Mesendoderm (in vitro differentiated cells): ENCODE measurements at regions not wholly inside any gene's neighbourhood (a gene's known extent, or its start where the extent isn't known, plus 50 kb on each side); places are given as distances from the start of the nearest gene placed in this dataset.
A peak's percentile ranks its signal among the peaks of the same experiment; 100 is the strongest.

ENCODE experiments used
- DNase-seq: peaks from one replicate; pipeline ENCODE4 v3.0.0; 2013
- H2AK5ac ChIP-seq: 2 replicates; pipeline ENCODE4 v1.6.1; 2013; ENCODE audit warnings: low read length, inconsistent platforms
- H2BK120ac ChIP-seq: 2 replicates; pipeline ENCODE4 v1.6.1; 2013; ENCODE audit warnings: low read depth, mild to moderate bottlenecking, low read length, moderate library complexity, mixed read lengths
- H2BK15ac ChIP-seq: replicated peaks from 2 replicates; pipeline ENCODE4 v1.6.1; 2013; ENCODE audit warnings: low read depth, mild to moderate bottlenecking, moderate library complexity
- H2BK5ac ChIP-seq: 2 replicates; pipeline ENCODE4 v1.6.1; 2013; ENCODE audit warnings: low read length, inconsistent platforms
- H3K18ac ChIP-seq: 2 replicates; pipeline ENCODE4 v1.6.1; 2013; ENCODE audit warnings: mild to moderate bottlenecking, low read length, mixed read lengths
- H3K23ac ChIP-seq: one replicate; pipeline ENCODE4 v1.6.1; 2013; ENCODE audit warnings: low read length
- H3K27ac ChIP-seq: 2 replicates; pipeline ENCODE4 v1.5.1; 2013; ENCODE audit warnings: low read depth, mild to moderate bottlenecking, inconsistent platforms, low read length, moderate library complexity
- H3K27me3 ChIP-seq: 2 replicates; pipeline ENCODE4 v1.6.1; 2013; ENCODE audit warnings: low read length, control low read depth, mild to moderate bottlenecking, inconsistent platforms; ENCODE audit not compliant: insufficient read depth, poor library complexity
- H3K36me3 ChIP-seq: 2 replicates; pipeline ENCODE4 v1.6.1; 2013; ENCODE audit warnings: low read length, inconsistent platforms; ENCODE audit not compliant: control insufficient read depth, insufficient read depth
- H3K4ac ChIP-seq: one replicate; pipeline ENCODE4 v1.6.1; 2013; ENCODE audit warnings: low read depth, mild to moderate bottlenecking, low read length, moderate library complexity
- H3K4me1 ChIP-seq: 2 replicates; pipeline ENCODE4 v1.6.1; 2013; ENCODE audit warnings: low read depth, low read length, inconsistent platforms; ENCODE audit not compliant: control insufficient read depth
- H3K4me2 ChIP-seq: 2 replicates; pipeline ENCODE4 v1.6.1; 2013; ENCODE audit warnings: low read length
- H3K4me3 ChIP-seq: 2 replicates; pipeline ENCODE4 v1.5.1; 2013; ENCODE audit warnings: mild to moderate bottlenecking, low read length
- H3K56ac ChIP-seq: one replicate; pipeline ENCODE4 v1.6.1; 2013; ENCODE audit warnings: low read length
- H3K79me1 ChIP-seq: 2 replicates; pipeline ENCODE4 v1.6.1; 2013; ENCODE audit warnings: low read length, inconsistent platforms
- H3K79me2 ChIP-seq: 2 replicates; pipeline ENCODE4 v1.6.1; 2013; ENCODE audit warnings: mild to moderate bottlenecking, low read length; ENCODE audit not compliant: control insufficient read depth, insufficient read depth
- H3K9ac ChIP-seq: 2 replicates; pipeline ENCODE4 v1.6.1; 2013; ENCODE audit warnings: low read length, inconsistent platforms
- H4K5ac ChIP-seq: one replicate; pipeline ENCODE4 v1.6.1; 2013; ENCODE audit warnings: low read length
- H4K8ac ChIP-seq: one replicate; pipeline ENCODE4 v1.6.1; 2013; ENCODE audit warnings: low read depth, mild to moderate bottlenecking, control low read depth, low read length, moderate library complexity
- WGBS: extraction: QIAGEN DNeasy Blood & Tissue Kit; methylation state at CpG from one replicate; pipeline ENCODE4 v1.1.7; 2013; ENCODE audit warnings: low lambda C conversion rate, missing lambda C conversion rate; ENCODE audit not compliant: insufficient coverage; ENCODE audit errors: extremely low coverage; 5-methylcytosine and 5-hydroxymethylcytosine counted together

DNA sequence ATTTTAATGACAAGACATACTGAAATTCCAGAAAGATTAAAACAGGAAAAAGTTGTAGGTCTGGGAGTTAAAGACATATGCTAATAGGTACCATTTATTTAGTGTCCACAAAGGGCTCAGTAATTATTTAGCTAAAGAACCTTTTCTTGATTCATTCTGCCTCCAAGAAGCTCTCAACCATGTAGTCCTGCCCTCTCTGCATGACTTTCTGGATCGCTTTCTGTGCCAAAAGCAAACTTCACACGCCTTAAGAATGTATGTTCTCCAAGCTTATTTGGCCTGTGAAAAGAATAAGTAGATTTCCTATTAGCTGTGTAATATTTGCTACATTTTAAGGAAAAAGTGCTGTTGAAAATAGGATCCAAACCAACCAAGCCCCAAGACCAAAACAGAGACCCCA lies 291.7 kb downstream of the C12orf75 start:
- H3K79me1 ChIP-seq: no peaks in the 10 kb centered on the region
- no peaks in the 10 kb centered on the region for H3K36me3 ChIP-seq
- no peak overlapping the region for H3K23ac ChIP-seq
- no CpG with 5 or more reads among the region's 2 CpGs for WGBS
- no peak overlapping the region for H3K9ac ChIP-seq
- DNase-seq: no peak
- no peak overlapping the region for H4K8ac ChIP-seq
- no peak overlapping the region for H3K27ac ChIP-seq
- H3K79me2 ChIP-seq: no peaks in the 10 kb centered on the region
- H4K5ac ChIP-seq: no peak overlapping the region
- H3K4me3 ChIP-seq: no peak overlapping the region
- no peak overlapping the region for H2BK120ac ChIP-seq
- H2AK5ac ChIP-seq: no peak overlapping the region
- H2BK5ac ChIP-seq: no peak overlapping the region
- H3K56ac ChIP-seq: no peak overlapping the region
- H3K4me1 ChIP-seq: no peaks in the 10 kb centered on the region
- no peaks in the 10 kb centered on the region for H3K27me3 ChIP-seq
- H3K18ac ChIP-seq: no peak overlapping the region
- H3K4ac ChIP-seq: no peak overlapping the region
- H2BK15ac ChIP-seq: no peak overlapping the region
- no peak overlapping the region for H3K4me2 ChIP-seq

DNA sequence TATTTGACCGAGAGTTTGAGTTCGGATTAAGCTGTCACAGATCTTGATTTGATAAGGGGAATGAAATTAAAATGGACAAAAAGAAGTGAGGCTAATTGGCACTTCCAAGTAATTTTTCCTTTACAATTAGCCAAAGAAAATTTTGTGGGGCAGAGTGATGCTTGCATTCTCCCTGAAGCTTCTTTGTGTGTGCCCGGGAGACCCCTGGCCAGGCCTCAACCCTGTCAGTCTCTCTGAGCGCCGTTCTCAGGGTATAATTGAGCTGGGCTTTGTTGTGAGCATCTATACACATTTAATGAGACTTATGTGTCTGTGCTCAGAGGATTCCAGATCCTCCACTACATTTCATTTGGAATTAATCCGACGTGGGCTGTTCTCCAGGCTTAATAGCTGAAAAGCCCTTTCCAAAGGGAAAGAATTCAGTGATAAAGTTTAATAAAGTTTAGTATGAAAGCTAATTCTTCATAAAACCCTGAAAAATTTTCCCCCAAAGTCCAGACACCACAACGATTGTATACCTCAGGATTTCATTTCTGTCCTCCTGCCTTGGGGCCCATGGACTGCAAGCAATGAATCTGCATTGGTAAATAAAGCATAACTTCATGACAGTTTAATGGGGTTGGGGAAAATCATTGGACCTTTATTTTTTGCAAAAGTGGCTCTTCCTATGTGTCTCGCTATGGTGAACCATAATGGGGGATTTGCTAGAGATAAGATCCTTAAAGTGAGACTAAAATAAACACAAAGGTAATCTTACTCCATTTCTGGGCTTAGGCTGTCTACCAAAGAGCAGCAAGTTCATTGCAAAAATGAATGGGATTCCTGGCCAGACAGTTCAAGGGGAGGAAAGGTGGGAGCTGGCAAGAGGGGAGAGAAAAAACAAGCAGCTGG lies 292.6 kb downstream of the C12orf75 start:
- Histone ChIP-seq H2AK5ac (no peak overlapping the region), H3K56ac (no peak overlapping the region), H3K4ac (no peak overlapping the region), H3K36me3 (no peaks in the 10 kb centered on the region), H3K79me1 (no peaks in the 10 kb centered on the region), H3K27ac (no peak overlapping the region), H3K27me3 (no peaks in the 10 kb centered on the region), H3K9ac (no peak overlapping the region), H3K4me2 (no peak overlapping the region), H2BK120ac (no peak overlapping the region), H2BK15ac (no peak overlapping the region), H3K23ac (no peak overlapping the region), H4K5ac (no peak overlapping the region), H2BK5ac (no peak overlapping the region), H4K8ac (no peak overlapping the region), H3K4me3 (no peak overlapping the region), H3K79me2 (no peaks in the 10 kb centered on the region), H3K4me1 (no peaks in the 10 kb centered on the region), H3K18ac (no peak overlapping the region)
- DNase-seq: no peak
- WGBS: no CpG with 5 or more reads among the region's 9 CpGs

DNA sequence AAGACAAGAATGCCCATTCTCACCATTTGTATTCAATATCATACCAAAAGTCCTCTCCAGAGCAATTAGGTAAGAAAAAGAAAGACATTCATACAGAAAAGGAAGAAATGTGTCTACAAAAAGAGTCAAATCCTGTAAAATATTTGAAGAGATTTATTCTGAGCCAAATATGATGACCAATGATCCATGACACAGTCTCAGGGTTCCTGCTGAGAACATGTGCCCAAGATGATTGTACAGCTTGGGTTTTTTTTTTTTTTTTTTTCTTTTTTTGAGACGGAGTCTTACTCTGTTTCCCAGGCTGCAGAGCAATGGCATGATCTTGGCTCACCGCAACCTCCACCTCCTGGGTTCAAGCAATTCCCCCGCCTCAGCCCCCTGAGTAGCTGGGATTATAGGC lies 296.2 kb downstream of the C12orf75 start:
- Histone ChIP-seq H3K4me1 (no peaks in the 10 kb centered on the region), H2BK15ac (no peak overlapping the region), H3K36me3 (no peaks in the 10 kb centered on the region), H4K8ac (no peak overlapping the region), H2AK5ac (no peak overlapping the region), H3K56ac (no peak overlapping the region), H2BK120ac (peak overlapping the region; percentile 54), H3K4ac (no peak overlapping the region), H3K27ac (peak overlapping the region; percentile 78), H3K27me3 (no peaks in the 10 kb centered on the region), H3K4me3 (no peak overlapping the region), H4K5ac (no peak overlapping the region), H3K18ac (no peak overlapping the region), H3K79me1 (no peaks in the 10 kb centered on the region), H2BK5ac (no peak overlapping the region), H3K79me2 (no peaks in the 10 kb centered on the region), H3K23ac (no peak overlapping the region), H3K9ac (no peak overlapping the region), H3K4me2 (no peak overlapping the region)
- DNase-seq: no peak
- no CpG with 5 or more reads among the region's 3 CpGs for WGBS

DNA sequence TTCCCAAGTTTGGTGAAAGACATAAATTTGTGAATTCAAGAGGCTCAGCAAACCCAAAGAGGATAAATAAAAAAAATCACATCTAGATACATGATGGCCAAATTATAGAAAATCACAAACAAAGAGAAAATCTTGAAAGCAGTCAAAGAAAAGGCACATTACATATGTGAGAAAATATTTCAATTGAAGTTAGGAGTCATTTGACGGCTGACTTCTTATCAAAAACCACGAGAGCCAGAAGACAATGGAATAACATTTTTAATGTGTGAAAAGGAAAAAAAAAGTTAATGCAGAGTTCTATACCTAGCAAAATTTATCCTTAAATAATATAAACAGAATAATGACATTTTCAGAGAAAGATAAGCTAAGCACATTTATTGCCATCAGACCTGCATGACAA lies 307.0 kb downstream of the C12orf75 start:
- Histone ChIP-seq H3K23ac (no peak overlapping the region), H3K27ac (no peak overlapping the region), H2BK15ac (no peak overlapping the region), H3K79me2 (no peaks in the 10 kb centered on the region), H3K4me1 (no peaks in the 10 kb centered on the region), H2AK5ac (no peak overlapping the region), H3K79me1 (no peaks in the 10 kb centered on the region), H3K36me3 (no peaks in the 10 kb centered on the region), H3K4ac (no peak overlapping the region), H3K56ac (no peak overlapping the region), H4K8ac (no peak overlapping the region), H3K4me2 (no peak overlapping the region), H3K4me3 (no peak overlapping the region), H4K5ac (no peak overlapping the region), H3K9ac (no peak overlapping the region), H3K18ac (no peak overlapping the region), H3K27me3 (no peaks in the 10 kb centered on the region), H2BK5ac (no peak overlapping the region), H2BK120ac (no peak overlapping the region)
- no CpG with 5 or more reads among the region's 2 CpGs for WGBS
- no peak for DNase-seq

DNA sequence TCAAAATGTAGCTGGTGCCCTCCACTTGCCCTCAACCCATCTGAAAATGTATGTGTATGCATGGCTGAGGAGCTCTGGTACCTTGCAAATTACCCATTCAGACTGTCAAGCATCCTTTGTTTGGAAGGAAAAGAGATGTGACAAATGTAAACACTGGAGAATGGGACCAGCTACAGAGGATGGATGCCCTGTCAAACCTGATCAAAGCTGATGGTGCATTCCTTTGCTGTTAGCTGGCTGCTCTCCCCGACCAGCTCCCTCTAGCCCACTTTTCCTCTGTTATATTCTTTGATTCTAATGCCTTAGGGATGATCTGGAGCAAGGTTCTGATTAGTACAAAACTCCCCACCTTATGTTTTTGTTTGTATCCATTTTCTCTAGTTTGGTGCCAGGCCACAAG lies 310.3 kb downstream of the C12orf75 start:
- Histone ChIP-seq H3K23ac (no peak overlapping the region), H4K5ac (no peak overlapping the region), H3K9ac (no peak overlapping the region), H4K8ac (no peak overlapping the region), H3K27ac (no peak overlapping the region), H2AK5ac (no peak overlapping the region), H3K18ac (no peak overlapping the region), H2BK15ac (no peak overlapping the region), H2BK120ac (no peak overlapping the region), H3K36me3 (no peaks in the 10 kb centered on the region), H3K4ac (no peak overlapping the region), H3K4me1 (no peaks in the 10 kb centered on the region), H3K79me2 (no peaks in the 10 kb centered on the region), H3K4me2 (no peak overlapping the region), H2BK5ac (no peak overlapping the region), H3K79me1 (no peaks in the 10 kb centered on the region), H3K4me3 (no peak overlapping the region), H3K27me3 (no peaks in the 10 kb centered on the region), H3K56ac (no peak overlapping the region)
- DNase-seq: peak; percentile 17
- WGBS: no CpG with 5 or more reads among the region's 1 CpG

DNA sequence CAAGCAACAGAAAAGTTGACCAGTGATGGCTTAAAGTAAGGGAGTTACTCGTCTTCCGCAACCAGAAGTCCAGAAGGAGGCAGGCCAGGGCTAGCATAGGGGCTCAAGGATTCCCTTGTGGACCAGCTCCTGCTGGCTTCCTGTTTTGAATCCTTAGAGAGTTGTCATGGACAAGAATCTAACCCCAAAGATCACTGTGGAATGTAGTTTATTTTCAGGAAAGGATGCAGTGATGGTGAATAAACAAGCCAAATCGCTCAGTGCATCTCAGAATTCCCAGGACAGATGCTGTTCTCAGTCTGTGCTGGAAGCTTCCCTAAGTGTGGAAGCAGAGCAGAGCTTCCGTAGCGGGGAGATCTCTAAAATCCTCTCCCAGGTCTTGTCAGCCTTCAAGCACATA lies 311.3 kb downstream of the C12orf75 start:
- Histone ChIP-seq H3K18ac (no peak overlapping the region), H4K8ac (no peak overlapping the region), H3K4me2 (no peak overlapping the region), H3K4me1 (no peaks in the 10 kb centered on the region), H3K27me3 (no peaks in the 10 kb centered on the region), H3K36me3 (no peaks in the 10 kb centered on the region), H3K4ac (no peak overlapping the region), H3K23ac (no peak overlapping the region), H3K9ac (no peak overlapping the region), H3K4me3 (no peak overlapping the region), H2BK120ac (no peak overlapping the region), H2BK5ac (no peak overlapping the region), H4K5ac (no peak overlapping the region), H3K56ac (no peak overlapping the region), H3K27ac (no peak overlapping the region), H3K79me2 (no peaks in the 10 kb centered on the region), H2BK15ac (no peak overlapping the region), H2AK5ac (no peak overlapping the region), H3K79me1 (no peaks in the 10 kb centered on the region)
- peak; percentile 13 for DNase-seq
- no CpG with 5 or more reads among the region's 5 CpGs for WGBS
